ENCODE measurements at regions not wholly inside any gene's neighbourhood (a gene's known extent, or its start where the extent isn't known, plus 50 kb on each side); places are given as distances from the start of the nearest gene placed in this dataset.
A peak's percentile ranks its signal among the peaks of the same experiment; 100 is the strongest.

GRCh38 chr7:35581605-35582210 is 113.2 kb downstream of the HERPUD2 start:
- DNase-seq, result no peak

GRCh38 chr7:35576031-35576573 is 118.8 kb downstream of the HERPUD2 start:
- no peak for DNase-seq

- DNase-seq, result no peak
Measured at GRCh38 chr7:35571611-35572240, 123.2 kb downstream of the HERPUD2 start.

- DNase-seq, result no peak
Measured at GRCh38 chr7:35570937-35571336, 124.0 kb downstream of the HERPUD2 start.

- DNase-seq, result no peak
Measured at GRCh38 chr7:35565927-35566326, 129.0 kb downstream of the HERPUD2 start.

GRCh38 chr7:35558841-35559240 is 136.1 kb downstream of the HERPUD2 start:
- no peak for DNase-seq

GRCh38 chr7:35556515-35557471 is 138.1 kb downstream of the HERPUD2 start:
- DNase-seq, result no peak

- DNase-seq, result no peak
Measured at GRCh38 chr7:35555934-35556333, 139.0 kb downstream of the HERPUD2 start.

- no peak for DNase-seq
Measured at GRCh38 chr7:35555386-35555785, 139.5 kb downstream of the HERPUD2 start.

GRCh38 chr7:35553519-35553918 is 141.4 kb downstream of the HERPUD2 start:
- no peak for DNase-seq

GRCh38 chr7:35552691-35553090 is 142.2 kb downstream of the HERPUD2 start:
- DNase-seq, result no peak

GRCh38 chr7:35551321-35552081 is 143.4 kb downstream of the HERPUD2 start:
- DNase-seq, result no peak

- no peak for DNase-seq
Measured at GRCh38 chr7:35550831-35551230, 144.1 kb downstream of the HERPUD2 start.

- DNase-seq, result no peak
Measured at GRCh38 chr7:35549781-35550180, 145.2 kb downstream of the HERPUD2 start.

GRCh38 chr7:35548291-35548690 is 146.6 kb downstream of the HERPUD2 start:
- DNase-seq, result no peak

- DNase-seq, result no peak
Measured at GRCh38 chr7:35546691-35547429, 148.1 kb downstream of the HERPUD2 start.

GRCh38 chr7:35545831-35546230 is 149.1 kb downstream of the HERPUD2 start:
- DNase-seq, result no peak

- no peak for DNase-seq
Measured at GRCh38 chr7:35544028-35544742, 150.8 kb downstream of the HERPUD2 start.

GRCh38 chr7:35537067-35538023 is 157.6 kb downstream of the HERPUD2 start:
- DNase-seq, result peak; percentile 36

- no peak for DNase-seq
Measured at GRCh38 chr7:35536396-35536826, 158.5 kb downstream of the HERPUD2 start.
